ENCODE measurements at regions not wholly inside any gene's neighbourhood (a gene's known extent, or its start where the extent isn't known, plus 50 kb on each side); places are given as distances from the start of the nearest gene placed in this dataset.
"Not testable (repeated sequence)": the region's sequence is repeated elsewhere in the genome, so short reads cannot be mapped to it uniquely, and the experiment has no call there.

DNA sequence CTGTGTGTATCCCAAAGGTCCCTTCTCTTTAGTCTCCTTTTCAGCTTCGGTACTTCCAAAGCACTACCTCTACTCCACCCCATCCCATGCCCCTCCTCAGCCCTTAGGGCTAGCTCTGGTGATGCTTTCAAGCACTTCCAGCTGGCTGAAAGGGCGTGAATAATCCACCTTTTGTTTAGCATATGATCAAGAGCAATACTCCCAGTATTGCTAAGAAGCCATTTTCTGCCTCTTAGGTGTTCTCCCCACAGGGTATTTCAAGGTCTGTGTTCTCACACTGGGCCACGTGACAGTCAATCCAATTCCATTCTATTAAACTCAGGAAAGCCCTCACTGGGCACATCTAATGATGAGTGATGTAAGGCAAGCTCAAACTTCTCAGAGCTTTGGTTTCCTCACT lies 298.5 kb upstream of the PROX1 start:
- no peak for DNase-seq

DNA sequence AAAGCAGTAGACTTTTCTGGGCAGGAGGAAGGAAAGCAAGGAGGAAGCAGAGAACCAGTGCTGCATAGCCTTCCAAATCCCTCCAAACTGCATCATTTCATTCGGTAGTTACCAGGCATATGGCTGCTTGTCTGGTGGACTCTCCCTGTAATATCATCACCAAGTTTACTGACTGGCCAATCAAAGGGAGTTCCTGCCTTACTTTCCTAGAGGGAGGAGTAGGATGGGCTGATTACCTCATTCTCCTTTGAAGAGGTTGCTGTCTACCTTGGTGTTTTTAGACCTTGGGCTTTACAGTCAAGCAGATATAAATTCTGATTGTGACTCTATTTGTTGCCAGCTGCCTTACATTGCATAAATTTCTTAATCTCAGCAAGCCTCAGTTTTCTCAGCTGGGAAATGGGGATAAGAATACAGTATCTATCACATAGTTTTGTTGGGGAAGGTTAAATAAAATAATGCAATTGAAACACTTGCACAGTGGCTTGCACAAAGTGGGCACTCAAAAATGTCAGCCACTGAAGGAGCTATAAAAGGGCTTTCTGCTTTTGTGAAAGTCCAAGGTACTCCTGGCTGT lies 297.3 kb upstream of the PROX1 start:
- no peak for DNase-seq

- no peak for DNase-seq
These were observed 295.5 kb upstream of the PROX1 start for GRCh38 chr1:213692321-213692720.

- DNase-seq: no peak
These were observed 293.9 kb upstream of the PROX1 start for GRCh38 chr1:213693864-213694263.

- no peak for DNase-seq
These were observed 290.5 kb upstream of the PROX1 start for GRCh38 chr1:213697192-213697802.

DNA sequence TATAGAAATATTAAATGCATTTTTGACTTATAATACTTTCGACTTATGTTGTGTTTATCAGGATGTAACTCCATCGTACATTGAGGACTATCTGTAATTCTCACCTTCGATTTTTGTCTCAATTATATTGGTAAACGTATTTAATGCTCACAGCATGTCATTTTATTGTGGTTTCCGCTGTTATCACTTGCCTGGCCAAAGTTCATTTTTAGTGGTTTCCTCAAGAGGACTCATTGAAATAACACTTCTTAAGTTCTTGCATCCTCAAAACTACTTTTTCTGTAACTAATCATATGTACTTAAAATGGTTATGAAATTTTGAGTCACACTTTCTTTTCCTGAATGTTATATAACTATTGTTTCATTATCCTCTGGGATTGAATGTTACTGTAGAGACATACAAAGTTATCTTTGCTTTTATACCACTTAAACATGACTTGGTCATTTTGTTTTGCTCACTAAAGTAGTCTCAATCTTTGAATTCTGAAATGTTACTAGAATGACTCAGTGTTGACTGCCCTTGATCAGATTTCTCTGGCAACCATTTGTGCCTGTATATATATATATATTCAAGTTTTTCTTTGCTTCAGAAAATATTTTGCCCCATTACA lies 289.6 kb upstream of the PROX1 start:
- DNase-seq: no peak

- DNase-seq: no peak
These were observed 285.1 kb upstream of the PROX1 start for GRCh38 chr1:213702703-213703102.

- DNase-seq: no peak
These were observed 282.8 kb upstream of the PROX1 start for GRCh38 chr1:213704941-213705340.

- DNase-seq: not testable (repeated sequence)
These were observed 275.8 kb upstream of the PROX1 start for GRCh38 chr1:213711833-213712490.

GRCh38 chr1:213714645-213715044 lies 273.1 kb upstream of the PROX1 start:
- no peak for DNase-seq

- DNase-seq: no peak
These were observed 272.6 kb upstream of the PROX1 start for GRCh38 chr1:213715182-213715581.

- DNase-seq: no peak
These were observed 268.3 kb upstream of the PROX1 start for GRCh38 chr1:213719462-213719861.

DNA sequence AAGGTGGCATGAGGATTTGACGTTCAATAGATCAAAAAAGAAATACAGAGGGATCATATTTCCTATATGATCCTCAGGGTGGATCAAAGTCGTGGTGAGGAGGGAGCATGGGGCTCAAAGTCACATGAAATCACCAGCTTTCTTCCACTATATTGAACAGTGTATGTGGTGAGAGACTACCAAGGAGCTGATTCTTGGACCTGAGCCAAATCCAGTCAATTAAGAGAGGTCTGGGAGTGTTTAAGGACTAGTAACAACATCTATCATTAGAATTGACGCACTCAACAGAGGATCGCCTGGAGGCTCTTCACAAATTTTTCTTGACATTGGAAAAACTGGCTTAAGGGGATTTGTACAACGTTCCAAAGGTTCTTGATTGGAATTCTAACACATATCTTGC lies 267.7 kb upstream of the PROX1 start:
- DNase-seq: no peak

DNA sequence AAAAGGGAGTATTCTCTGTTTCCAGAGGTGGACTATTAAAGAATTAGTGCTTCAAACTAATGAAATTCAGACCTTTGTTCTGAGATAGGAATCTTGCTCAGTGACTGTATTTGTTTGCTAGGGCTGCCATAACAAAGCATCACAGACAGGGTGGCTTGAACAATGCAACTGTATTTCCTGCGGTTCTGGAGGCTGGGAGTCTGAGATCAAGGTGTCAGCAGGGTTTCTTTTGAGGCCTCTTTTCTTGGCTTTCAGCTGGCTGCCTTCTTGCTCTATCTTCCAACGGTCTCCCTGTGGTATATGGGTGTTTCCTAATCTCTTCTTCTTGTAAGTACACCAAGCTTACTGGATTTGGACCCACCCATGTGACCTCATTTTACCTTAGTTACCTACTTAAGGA lies 264.6 kb upstream of the PROX1 start:
- no peak for DNase-seq

DNA sequence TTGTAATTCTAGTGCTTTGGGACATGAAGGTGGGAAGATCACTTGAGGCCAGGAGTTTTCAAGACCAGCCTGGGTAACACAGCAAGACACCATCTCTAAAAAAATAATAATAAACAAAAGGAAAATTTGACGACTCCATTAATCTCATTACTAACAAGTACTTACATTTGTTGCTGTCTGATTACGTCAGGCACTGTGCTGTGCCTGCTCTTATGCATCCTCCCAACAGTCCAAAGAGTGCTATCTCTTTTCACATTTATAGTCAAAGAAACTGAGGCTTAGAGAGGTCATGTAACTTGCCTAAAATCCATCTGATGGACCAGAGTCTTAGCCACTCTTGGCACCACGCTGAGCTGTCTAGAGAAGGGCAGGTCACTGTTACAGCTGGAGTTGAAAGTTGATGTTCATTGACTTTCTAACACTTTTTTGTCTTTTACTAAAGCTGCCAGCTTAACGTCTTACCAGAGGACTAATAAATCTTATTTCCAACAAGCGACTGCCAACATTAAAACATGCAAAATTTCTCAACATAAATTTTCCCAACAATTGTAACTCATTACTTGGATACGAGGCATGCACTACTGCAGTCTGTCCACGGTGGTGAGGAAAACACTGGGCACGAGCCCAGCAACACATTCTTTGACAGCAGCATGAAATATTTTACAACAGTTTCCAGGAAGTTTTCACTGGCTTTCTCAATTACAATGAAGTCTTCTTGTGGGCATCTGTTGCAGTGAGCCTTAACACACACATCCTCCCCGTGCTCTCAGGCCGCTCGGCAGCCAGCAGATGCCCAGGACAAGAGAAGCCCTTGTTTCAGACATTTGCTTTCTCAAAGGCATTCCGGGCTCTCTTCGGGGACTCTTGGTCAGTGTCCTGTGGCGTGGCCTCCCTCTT lies 262.9 kb upstream of the PROX1 start:
- DNase-seq: peak; percentile 19

- DNase-seq: no peak
These were observed 259.8 kb upstream of the PROX1 start for GRCh38 chr1:213727853-213728592.

GRCh38 chr1:213728593-213729536 lies 258.9 kb upstream of the PROX1 start:
- DNase-seq: no peak

DNA sequence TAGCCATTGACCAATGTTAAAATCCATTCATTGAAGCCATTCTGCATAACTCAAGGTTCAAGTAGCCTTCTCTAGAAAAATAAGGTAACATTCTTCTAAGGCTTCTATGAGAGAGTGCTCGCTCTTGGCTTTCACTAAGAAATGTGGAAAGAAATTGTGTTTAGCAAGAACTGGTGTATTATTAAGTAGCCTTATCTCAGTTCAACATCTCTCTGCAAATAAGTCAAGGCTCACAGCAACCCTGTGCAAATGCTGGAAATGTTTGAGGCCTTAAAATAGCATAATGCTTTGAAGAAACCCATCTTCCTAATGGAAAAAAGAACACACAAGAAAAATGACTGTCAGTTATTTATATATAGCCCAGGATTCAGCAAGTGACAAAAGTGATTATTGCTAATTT lies 254.1 kb upstream of the PROX1 start:
- DNase-seq: no peak

DNA sequence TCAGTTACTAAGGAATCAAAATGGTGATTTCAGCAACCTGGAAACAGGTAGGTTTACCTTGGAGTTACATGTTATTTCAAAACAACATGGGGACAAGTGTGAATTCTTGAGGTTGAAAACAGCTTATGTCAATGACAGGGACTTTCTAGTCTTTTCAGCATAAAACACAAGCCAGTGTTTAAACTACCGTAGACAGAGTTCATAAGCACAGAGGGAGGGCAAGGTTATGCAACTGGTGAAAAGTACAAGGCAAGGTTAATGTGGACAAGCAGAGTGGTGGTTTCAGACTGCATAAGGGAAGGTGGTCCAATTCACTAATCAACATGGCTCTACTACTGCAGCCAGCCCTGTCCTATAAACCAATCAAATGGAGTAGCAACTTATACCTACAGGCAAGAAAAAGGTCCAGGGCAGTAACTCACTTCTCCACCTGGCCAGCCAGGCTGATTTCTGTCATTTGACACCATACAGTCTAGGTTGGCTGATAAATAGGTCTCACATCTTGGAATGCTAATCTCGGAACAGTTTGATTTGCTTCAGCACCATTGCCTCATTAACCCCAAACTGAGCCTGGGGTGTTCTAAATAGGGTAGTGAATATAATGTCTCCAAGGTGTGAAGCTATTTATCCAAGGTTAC lies 250.3 kb upstream of the PROX1 start:
- no peak for DNase-seq

GRCh38 chr1:213738658-213739057 lies 249.1 kb upstream of the PROX1 start:
- DNase-seq: no peak

- no peak for DNase-seq
These were observed 244.8 kb upstream of the PROX1 start for GRCh38 chr1:213742992-213743391.
